ENCODE measurements at regions not wholly inside any gene's neighbourhood (a gene's known extent, or its start where the extent isn't known, plus 50 kb on each side); places are given as distances from the start of the nearest gene placed in this dataset.
"Not testable (repeated sequence)": the region's sequence is repeated elsewhere in the genome, so short reads cannot be mapped to it uniquely, and the experiment has no call there.

DNA sequence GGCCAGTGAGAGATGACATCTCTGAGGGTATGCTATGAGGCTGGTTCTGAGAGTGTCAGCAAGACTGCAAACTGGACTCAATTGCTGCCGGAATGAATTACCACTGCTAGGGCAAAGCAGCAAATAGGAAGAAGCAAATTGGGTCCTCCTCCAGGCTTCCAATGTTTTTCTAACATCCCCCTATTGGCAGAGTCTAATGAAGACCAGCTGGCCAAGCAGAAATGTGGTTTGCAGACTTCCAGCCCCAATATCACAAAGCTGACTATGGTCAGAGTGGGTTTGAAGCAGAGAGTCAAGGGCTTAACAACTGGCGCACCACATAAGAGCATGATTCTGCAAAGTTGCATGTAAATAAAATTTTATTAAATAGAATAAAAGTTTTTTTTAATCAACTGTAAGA is 225.4 kb upstream of the GLRA2 start:
- H3K9me3 Mint-ChIP-seq = peaks cover 0 to 9% (median 0%) of the 10 kb centered on the region in 7 donors
- no peaks in the 10 kb centered on the region for H3K27me3 Mint-ChIP-seq (ENCODE audit: low read depth in 3 of 3)
- H3K4me1 ChIP-seq (ENCODE audit: control insufficient read depth in 1 of 2, insufficient read depth in 2 of 2, low read length in 2 of 2) = no peaks in the 10 kb centered on the region
- no peaks in the 10 kb centered on the region for H3K79me2 ChIP-seq (ENCODE audit: insufficient read depth, low read length)
- H3K4me2 ChIP-seq (replicated peaks; ENCODE audit: extremely low read depth, low read length, poor library complexity, severe bottlenecking) = no peak overlapping the region
- H3K27me3 ChIP-seq (ENCODE audit: control insufficient read depth in 2 of 2, insufficient read depth in 2 of 2, low read length in 2 of 2) = no peaks in the 10 kb centered on the region
- H3K4me3 Mint-ChIP-seq = no peak overlapping the region
- no peaks in the 10 kb centered on the region for H4K20me1 ChIP-seq (ENCODE audit: insufficient read depth, low read length)
- no peak overlapping the region for H3K27ac ChIP-seq (ENCODE audit: low read depth in 1 of 2, low read length in 2 of 2)
- no peak for DNase-seq
- no peaks in the 10 kb centered on the region for H3K4me1 Mint-ChIP-seq
- no peaks in the 10 kb centered on the region for H3K9me3 ChIP-seq (replicated peaks in 1 of 2; ENCODE audit: control insufficient read depth in 1 of 2, insufficient read depth in 1 of 2, low read length in 2 of 2)
- TF ChIP-seq, protein P1, sequence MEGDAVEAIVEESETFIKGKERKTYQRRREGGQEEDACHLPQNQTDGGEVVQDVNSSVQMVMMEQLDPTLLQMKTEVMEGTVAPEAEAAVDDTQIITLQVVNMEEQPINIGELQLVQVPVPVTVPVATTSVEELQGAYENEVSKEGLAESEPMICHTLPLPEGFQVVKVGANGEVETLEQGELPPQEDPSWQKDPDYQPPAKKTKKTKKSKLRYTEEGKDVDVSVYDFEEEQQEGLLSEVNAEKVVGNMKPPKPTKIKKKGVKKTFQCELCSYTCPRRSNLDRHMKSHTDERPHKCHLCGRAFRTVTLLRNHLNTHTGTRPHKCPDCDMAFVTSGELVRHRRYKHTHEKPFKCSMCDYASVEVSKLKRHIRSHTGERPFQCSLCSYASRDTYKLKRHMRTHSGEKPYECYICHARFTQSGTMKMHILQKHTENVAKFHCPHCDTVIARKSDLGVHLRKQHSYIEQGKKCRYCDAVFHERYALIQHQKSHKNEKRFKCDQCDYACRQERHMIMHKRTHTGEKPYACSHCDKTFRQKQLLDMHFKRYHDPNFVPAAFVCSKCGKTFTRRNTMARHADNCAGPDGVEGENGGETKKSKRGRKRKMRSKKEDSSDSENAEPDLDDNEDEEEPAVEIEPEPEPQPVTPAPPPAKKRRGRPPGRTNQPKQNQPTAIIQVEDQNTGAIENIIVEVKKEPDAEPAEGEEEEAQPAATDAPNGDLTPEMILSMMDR (IDR thresholded peaks at IDR 0.05) = no peak
- WGBS (ENCODE audit: insufficient coverage) = no CpG with 5 or more reads among the region's 2 CpGs
- intact Hi-C loops (cut with micrococcal nuclease) = no loop called here
- no peak overlapping the region for H3K9ac ChIP-seq (ENCODE audit: insufficient read depth, low read length, poor library complexity, severe bottlenecking)
- H3K36me3 ChIP-seq (replicated peaks in 1 of 2; ENCODE audit: control insufficient read depth in 1 of 2, insufficient read depth in 2 of 2, low read length in 2 of 2) = no peaks in the 10 kb centered on the region
- H3K36me3 Mint-ChIP-seq = no peaks in the 10 kb centered on the region
- no peak overlapping the region for H3K4me3 ChIP-seq (replicated peaks in 1 of 3; ENCODE audit: low read depth in 2 of 3, low read length in 3 of 3)
- no peak overlapping the region for H2AFZ ChIP-seq (ENCODE audit: insufficient read depth, low read depth, low read length, poor library complexity, severe bottlenecking)
- no peak overlapping the region for H3K27ac Mint-ChIP-seq

DNA sequence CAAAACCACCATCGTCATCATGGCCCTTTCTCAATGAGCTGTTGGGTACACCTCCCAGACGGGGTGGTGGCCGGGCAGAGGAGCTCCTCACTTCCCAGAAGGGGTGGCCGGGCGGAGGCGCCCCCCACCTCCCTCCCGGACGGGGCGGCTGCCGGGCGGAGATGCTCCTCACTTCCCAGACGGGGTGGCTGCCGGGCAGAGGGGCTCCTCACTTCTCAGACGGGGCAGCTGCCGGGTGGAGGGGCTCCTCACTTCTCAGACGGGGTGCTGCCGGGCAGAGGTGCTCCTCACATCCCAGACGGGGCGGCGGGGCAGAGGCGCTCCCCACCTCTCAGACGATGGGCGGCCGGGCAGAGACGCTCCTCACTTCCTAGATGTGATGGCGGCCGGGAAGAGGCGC is 226.8 kb upstream of the GLRA2 start:
- H3K27me3 ChIP-seq (ENCODE audit: control insufficient read depth in 2 of 2, insufficient read depth in 2 of 2, low read length in 2 of 2); H3K9ac ChIP-seq (ENCODE audit: insufficient read depth, low read length, poor library complexity, severe bottlenecking); H3K9me3 ChIP-seq (replicated peaks in 1 of 2; ENCODE audit: control insufficient read depth in 1 of 2, insufficient read depth in 1 of 2, low read length in 2 of 2); H3K4me1 Mint-ChIP-seq; intact Hi-C loops (cut with micrococcal nuclease); H3K4me1 ChIP-seq (ENCODE audit: control insufficient read depth in 1 of 2, insufficient read depth in 2 of 2, low read length in 2 of 2); H3K27ac ChIP-seq (ENCODE audit: low read depth in 1 of 2, low read length in 2 of 2); H2AFZ ChIP-seq (ENCODE audit: insufficient read depth, low read depth, low read length, poor library complexity, severe bottlenecking); H3K36me3 ChIP-seq (replicated peaks in 1 of 2; ENCODE audit: control insufficient read depth in 1 of 2, insufficient read depth in 2 of 2, low read length in 2 of 2); H3K27ac Mint-ChIP-seq; H3K79me2 ChIP-seq (ENCODE audit: insufficient read depth, low read length); H3K9me3 Mint-ChIP-seq; H3K36me3 Mint-ChIP-seq; H3K27me3 Mint-ChIP-seq (ENCODE audit: low read depth in 3 of 3); H3K4me3 Mint-ChIP-seq; DNase-seq; H3K4me3 ChIP-seq (replicated peaks in 1 of 3; ENCODE audit: low read depth in 2 of 3, low read length in 3 of 3); H4K20me1 ChIP-seq (ENCODE audit: insufficient read depth, low read length); H3K4me2 ChIP-seq (replicated peaks; ENCODE audit: extremely low read depth, low read length, poor library complexity, severe bottlenecking): not testable (repeated sequence)
- 90% methylated on average over 2 of the region's 28 CpGs for WGBS (ENCODE audit: insufficient coverage)

Data from CD14-positive monocyte (primary cell).